Neural progenitor cell (in vitro differentiated cells): ENCODE measurements at regions not wholly inside any gene's neighbourhood (a gene's known extent, or its start where the extent isn't known, plus 50 kb on each side); places are given as distances from the start of the nearest gene placed in this dataset.

Source experiments
- CTCF ChIP-seq: fragments of 200-600 bp; sonication (generic); IDR thresholded peaks from 2 replicates; pipeline ENCODE4 v1.5.1; 2017; ENCODE audit warnings: antibody characterized with exemption, mild to moderate bottlenecking
- EZH2 ChIP-seq: fragments of 200-600 bp; sonication (generic); IDR thresholded peaks from 2 replicates; pipeline ENCODE4 v1.6.1; 2017; ENCODE audit warnings: antibody characterized with exemption, mild to moderate bottlenecking, moderate library complexity
- EZH2phosphoT487 ChIP-seq: fragments of 200-600 bp; sonication (generic); IDR thresholded peaks from 2 replicates; pipeline ENCODE4 v1.6.1; 2017; ENCODE audit warnings: antibody characterized with exemption

- TF ChIP-seq CTCF = no peak
- no peak for TF ChIP-seq EZH2
- TF ChIP-seq EZH2phosphoT487 = no peak
Measured at GRCh38 chr18:77366067-77366719, 116.5 kb downstream of the GALR1 start.
